ENCODE measurements at regions not wholly inside any gene's neighbourhood (a gene's known extent, or its start where the extent isn't known, plus 50 kb on each side); places are given as distances from the start of the nearest gene placed in this dataset.
"Not testable (repeated sequence)": the region's sequence is repeated elsewhere in the genome, so short reads cannot be mapped to it uniquely, and the experiment has no call there.

DNA sequence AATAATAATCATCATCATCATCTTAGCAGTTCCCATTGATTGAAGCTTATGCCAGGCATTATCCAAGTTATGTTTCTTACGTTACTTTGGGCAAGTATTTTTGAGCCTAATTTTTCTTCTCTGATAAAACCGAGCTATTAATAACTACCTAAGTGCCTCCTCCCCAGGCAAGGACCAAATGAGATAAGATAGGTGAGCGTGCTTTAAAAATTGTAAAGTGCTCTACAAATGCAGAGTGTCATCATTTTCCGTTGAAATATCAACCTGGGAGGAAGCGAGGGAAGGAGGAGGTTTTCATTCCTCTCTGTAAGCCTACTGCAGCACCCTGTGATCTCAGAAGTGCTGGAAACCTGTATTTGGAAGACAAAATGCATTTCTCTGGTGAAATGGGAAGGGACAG is 96.7 kb upstream of the MITF start:
- no peak overlapping the region for H3K4me3 ChIP-seq
- no peaks in the 10 kb centered on the region for H3K27me3 ChIP-seq
- no peak for TF ChIP-seq CTCF (IDR thresholded peaks at IDR 0.05)
- intact Hi-C loops (cut with DNase I): no loop called here
- no peaks in the 10 kb centered on the region for H3K36me3 ChIP-seq
- ATAC-seq: no peak
- no peaks in the 10 kb centered on the region for H3K9me3 ChIP-seq
- no peaks in the 10 kb centered on the region for H3K4me1 ChIP-seq
- no peak for DNase-seq
- H3K27ac ChIP-seq: no peak overlapping the region

- Histone ChIP-seq H3K27me3 (no peaks in the 10 kb centered on the region), H3K36me3 (no peaks in the 10 kb centered on the region), H3K4me1 (no peaks in the 10 kb centered on the region), H3K4me3 (no peak overlapping the region), H3K9me3 (no peaks in the 10 kb centered on the region), H3K27ac (no peak overlapping the region)
- DNase-seq (no peak), ATAC-seq (no peak)
- no peak for TF ChIP-seq CTCF (IDR thresholded peaks at IDR 0.05)
- intact Hi-C loops (cut with DNase I): no loop called here
Observed at GRCh38 chr3:69639851-69640250, 99.4 kb upstream of the MITF start.

GRCh38 chr3:69628951-69629350 is 110.3 kb upstream of the MITF start:
- no peaks in the 10 kb centered on the region for H3K9me3 ChIP-seq
- H3K27ac ChIP-seq: no peak overlapping the region
- intact Hi-C loops (cut with DNase I): no loop called here
- no peak overlapping the region for H3K4me3 ChIP-seq
- no peaks in the 10 kb centered on the region for H3K36me3 ChIP-seq
- no peak for ATAC-seq
- no peaks in the 10 kb centered on the region for H3K27me3 ChIP-seq
- DNase-seq: no peak
- no peaks in the 10 kb centered on the region for H3K4me1 ChIP-seq
- TF ChIP-seq CTCF (IDR thresholded peaks at IDR 0.05): no peak

- no peak for TF ChIP-seq CTCF (IDR thresholded peaks at IDR 0.05)
- DNase-seq (no peak), ATAC-seq (no peak)
- no peak overlapping the region for H3K4me3 ChIP-seq
- no peaks in the 10 kb centered on the region for H3K27me3 ChIP-seq
- no peaks in the 10 kb centered on the region for H3K4me1 ChIP-seq
- no peaks in the 10 kb centered on the region for H3K9me3 ChIP-seq
- no peak overlapping the region for H3K27ac ChIP-seq
- no peaks in the 10 kb centered on the region for H3K36me3 ChIP-seq
- intact Hi-C loops (cut with DNase I): no loop called here
Observed at GRCh38 chr3:69613286-69613685, 126.0 kb upstream of the MITF start.

DNA sequence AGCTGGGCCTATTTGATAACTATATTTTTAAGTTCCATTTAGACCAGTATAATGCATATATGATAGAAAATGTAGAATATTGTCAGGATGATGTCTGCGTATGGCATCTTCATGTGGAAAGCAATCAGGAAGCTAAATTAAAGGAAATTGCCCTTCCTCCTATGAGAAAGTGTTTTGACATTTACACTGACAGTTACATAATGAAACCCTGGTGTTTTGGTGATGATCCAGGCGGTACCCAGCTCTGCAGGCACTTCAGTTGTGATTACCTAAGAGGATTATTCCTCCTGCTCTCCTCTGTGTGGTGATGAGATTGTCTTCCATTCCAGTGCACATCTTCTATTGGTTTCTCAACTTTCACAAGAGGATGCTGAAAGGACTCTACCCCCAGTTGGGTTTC is 126.5 kb upstream of the MITF start:
- DNase-seq (no peak), ATAC-seq (no peak)
- Histone ChIP-seq H3K9me3 (no peaks in the 10 kb centered on the region), H3K4me3 (no peak overlapping the region), H3K27me3 (no peaks in the 10 kb centered on the region), H3K36me3 (no peaks in the 10 kb centered on the region), H3K4me1 (no peaks in the 10 kb centered on the region), H3K27ac (no peak overlapping the region)
- no peak for TF ChIP-seq CTCF (IDR thresholded peaks at IDR 0.05)
- intact Hi-C loops (cut with DNase I): no loop called here

DNA sequence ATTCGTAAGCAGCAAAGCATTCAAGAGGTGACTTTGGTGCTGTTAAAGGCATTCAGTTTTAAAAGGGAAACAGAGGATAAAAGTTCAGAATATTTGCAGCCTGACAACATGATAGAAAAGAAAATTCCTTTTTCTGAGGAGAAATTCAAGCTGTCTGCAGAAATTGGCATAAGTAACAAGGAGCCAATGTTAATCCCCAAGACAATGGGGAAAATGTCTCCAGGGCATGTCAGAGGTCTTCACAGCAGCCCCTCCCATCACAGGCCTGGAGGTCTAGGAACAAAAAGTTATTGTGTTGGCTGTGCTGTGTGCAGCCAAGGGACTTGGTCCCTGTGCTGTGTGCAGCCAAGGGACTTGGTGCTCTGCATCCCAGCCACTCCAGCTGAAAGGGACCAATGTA is 129.7 kb upstream of the MITF start:
- ATAC-seq; H3K9me3 ChIP-seq; H3K4me3 ChIP-seq; H3K27ac ChIP-seq; DNase-seq; H3K27me3 ChIP-seq; intact Hi-C loops (cut with DNase I); H3K36me3 ChIP-seq; H3K4me1 ChIP-seq: not testable (repeated sequence)

All from upper lobe of right lung (tissue), 1 donor.